CD4-positive, alpha-beta T cell treated with Interleukin-6 at 100 ng/mL for 8 hours (primary cell): ENCODE measurements at regions not wholly inside any gene's neighbourhood (a gene's known extent, or its start where the extent isn't known, plus 50 kb on each side); places are given as distances from the start of the nearest gene placed in this dataset.
"Not testable (repeated sequence)": the region's sequence is repeated elsewhere in the genome, so short reads cannot be mapped to it uniquely, and the experiment has no call there.

Source experiments
- DNase-seq: peaks from one replicate; pipeline ENCODE4 v3.0.0-alpha.2; 2020; ENCODE audit warnings: mixed read lengths, low spot score

DNA sequence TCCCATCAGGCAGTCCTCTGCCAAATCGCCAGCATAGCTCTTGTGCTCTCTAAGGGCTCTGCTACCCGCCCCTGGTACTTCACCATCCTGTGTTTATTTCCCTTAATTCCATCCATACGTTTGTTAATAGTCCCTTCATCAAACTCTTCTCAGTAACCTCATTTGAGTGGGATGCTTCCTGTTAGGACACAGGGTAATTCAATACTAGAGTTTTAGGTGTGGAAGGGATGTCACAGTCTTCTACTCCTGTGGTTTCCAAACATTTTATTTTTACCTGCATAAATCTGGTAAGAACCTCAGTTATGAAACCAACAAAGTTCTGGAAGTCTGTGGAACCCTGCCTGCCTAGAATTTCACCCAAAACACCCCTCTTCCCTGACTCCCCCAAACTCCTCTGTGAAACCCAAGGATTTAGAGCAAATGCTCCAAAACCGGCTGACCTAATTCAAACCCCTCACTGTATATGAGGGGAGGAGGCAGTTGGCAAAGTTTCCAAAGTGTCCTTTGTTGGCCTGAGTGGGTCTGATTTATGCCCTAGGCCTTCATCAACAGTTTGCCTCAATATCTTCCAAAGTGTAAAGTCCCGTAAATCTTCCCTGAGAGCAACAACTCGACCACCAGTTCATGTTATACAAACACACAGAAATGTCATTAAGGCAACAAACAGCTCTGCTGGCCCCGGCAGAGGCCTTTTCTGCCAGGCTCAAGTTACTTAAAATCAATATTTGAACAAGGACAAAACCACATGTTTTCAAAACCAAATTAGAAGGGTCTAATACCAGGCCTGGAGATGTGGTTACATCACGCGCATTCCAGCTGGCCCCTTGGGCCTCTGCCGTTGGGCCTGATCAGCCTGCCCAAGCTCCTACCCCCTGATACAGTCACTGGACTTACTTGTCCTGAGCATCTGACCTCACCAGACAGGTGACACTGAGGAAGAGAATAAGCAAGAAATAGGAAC, 82.4 kb upstream of the FGGY start:
- no peak for DNase-seq

DNA sequence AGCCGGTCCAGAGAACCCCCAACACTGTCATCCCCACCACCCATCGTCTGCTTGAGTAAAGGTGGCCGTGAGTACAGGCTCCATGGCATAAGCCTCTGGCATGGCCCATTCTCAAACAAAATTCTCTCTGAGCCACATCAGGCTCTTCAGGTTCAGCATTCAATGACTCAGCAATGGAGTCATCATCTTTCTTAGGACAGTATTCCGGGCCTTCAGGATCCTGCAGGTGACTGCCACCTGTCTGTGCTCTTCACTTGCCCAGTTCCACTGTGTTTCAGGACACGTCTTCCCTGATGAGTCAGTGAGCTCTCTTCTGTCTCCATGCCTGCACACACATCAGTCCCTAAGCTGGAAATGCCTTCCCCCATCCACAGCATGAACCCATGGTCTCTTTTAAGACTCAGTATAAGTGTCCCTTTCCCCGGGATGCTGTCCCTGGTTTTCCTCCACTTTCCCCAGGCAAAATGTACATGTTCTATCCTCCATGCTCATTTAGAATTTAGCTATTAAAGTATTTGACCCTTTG, 81.1 kb upstream of the FGGY start:
- DNase-seq: no peak

DNA sequence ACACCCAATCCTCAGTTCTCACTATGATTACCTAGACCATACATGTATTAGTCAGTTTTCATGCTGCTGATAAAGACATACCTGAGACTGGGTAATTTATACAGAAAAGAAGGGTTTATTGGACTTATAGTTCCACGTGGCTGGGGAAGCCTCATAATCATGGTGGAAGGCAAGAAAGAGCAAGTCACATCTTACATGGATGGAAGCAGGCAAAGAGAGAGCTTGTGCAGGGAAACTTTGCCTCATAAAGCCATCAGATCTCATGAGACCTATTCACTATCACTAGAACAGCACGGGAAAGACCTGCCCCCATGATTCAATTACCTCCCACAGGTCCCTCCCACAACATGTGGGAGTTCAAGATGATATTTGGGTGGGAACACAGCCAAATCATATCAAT, 79.5 kb upstream of the FGGY start:
- not testable (repeated sequence) for DNase-seq

GRCh38 chr1:59218521-59219236, 78.2 kb upstream of the FGGY start:
- no peak for DNase-seq

DNA sequence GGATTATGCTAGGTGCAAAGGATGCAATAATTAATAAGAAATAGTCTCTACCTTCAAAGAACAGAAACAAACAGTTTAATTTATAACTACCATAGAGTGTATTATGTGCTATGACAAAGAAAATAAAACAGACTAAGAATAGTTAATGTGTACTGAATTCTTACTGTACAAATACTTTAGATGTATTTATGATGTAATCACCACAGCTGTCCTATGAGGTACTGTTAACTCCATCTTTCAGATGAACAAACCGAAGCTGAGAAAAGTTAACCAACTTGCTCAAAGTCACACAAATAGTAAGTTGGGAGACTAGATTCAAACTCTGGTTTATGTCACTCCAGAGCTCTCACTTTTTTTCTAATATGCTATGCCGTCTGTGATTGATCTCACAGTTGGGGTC, 77.0 kb upstream of the FGGY start:
- no peak for DNase-seq

DNA sequence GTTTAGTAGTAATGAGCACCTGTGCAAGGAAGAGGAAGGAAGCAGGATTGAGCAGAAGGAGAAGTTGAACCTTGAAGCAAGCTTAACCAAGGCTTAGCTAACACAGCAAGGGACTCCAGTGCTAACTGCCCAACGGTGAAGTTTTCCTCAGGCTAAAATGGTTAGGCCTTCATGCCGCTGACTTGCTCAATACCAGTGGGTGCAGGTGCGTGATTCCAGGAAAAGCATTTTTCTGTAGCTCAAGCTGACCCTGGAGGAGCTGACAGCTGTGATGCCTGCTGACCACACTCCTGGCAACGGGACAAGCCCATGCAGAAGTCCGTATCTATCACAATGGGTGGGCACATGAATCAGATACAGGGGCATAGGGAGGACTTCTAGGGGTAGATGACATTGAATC, 76.5 kb upstream of the FGGY start:
- DNase-seq: no peak

DNA sequence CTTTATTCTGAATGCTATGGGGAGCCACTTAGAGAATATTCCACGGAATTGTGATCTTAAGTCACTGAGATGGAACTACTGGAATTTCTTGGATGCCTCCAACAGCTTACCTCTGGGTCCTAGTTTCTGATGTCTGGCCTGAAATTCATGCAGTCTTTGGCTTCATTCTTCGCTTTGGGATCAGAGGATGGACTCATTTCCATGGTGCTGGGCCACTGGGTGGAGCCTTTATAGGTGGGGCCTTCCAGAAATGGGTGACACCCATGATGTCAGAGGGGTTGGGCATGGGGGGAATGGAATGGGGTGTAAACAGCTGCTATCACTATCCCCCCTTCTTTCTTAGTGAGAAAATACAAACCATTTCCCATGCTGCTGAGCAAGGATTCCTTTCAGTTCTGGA, 73.7 kb upstream of the FGGY start:
- no peak for DNase-seq

GRCh38 chr1:59223989-59224634, 72.8 kb upstream of the FGGY start:
- DNase-seq: no peak

DNA sequence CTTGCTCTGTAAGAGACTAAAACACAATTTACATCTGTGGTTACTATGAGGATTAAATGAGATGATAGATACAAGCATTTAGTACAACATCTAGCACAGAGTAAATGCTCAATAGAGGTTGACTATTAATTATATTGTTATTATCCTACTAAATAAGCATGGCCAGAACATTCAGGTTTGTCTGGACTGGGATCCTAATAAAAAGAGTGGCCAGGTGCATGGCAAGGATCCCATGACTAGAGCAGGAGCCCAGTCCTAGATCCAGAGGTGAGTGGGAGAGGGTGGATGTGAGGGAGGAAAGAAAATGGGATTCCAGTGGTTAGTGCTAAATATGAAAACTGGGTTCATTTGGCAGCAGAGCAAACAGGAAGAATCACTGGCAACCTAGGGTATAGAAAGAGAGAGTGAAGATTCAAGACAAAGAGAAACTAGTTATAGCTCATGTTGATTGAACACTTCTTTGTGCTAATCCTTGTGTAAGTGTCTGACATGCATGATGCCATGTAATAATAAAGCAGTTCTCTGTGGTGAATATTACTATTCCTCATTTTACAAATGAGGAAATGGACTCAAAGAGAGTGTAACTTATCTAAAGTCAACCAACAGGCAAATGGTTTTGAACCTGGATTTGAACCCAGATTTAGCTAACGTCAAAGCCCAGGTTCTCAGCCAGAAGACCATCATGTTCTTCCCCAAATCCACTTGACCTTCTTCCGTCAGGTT, 71.1 kb upstream of the FGGY start:
- no peak for DNase-seq

GRCh38 chr1:59229138-59229537, 67.8 kb upstream of the FGGY start:
- no peak for DNase-seq

DNA sequence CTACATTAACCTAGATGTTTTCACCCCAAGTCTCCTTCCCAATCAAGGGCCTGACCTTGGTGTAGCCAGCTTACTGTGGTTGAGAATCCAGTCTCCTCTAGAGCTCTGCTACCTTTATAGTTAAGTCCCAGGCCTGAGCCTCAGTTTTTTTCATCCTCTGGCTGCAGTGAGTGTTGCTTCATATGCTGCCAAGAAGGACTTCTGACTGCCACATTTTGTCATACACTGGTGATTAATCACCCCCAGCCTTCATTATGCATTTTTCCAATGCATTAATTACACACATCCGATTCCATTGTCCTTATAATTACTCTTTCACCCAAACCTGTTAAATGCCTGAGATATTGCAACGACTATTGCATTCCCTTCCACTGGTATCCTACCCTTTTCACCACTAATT, 66.3 kb upstream of the FGGY start:
- no peak for DNase-seq

GRCh38 chr1:59232216-59232615, 64.7 kb upstream of the FGGY start:
- no peak for DNase-seq

DNA sequence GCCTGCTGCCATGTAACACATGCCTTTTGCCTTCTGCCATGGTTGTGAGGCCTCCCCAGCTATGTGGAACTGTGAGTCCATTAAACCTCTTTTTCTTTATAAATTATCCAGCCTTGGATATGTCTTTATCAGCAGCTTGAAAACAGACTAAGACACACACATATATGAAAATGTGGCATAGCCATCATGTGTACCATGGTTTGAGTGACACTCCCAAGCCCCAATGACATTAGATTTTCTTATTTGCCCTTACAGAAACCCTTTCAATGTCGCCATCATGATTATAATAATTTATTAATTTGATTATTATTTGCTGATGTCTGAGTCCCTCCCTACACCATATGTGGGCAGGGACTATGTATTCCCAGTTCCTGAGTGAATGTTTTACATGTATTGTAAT, 63.5 kb upstream of the FGGY start:
- DNase-seq: no peak

GRCh38 chr1:59236721-59237545, 60.0 kb upstream of the FGGY start:
- DNase-seq: no peak

DNA sequence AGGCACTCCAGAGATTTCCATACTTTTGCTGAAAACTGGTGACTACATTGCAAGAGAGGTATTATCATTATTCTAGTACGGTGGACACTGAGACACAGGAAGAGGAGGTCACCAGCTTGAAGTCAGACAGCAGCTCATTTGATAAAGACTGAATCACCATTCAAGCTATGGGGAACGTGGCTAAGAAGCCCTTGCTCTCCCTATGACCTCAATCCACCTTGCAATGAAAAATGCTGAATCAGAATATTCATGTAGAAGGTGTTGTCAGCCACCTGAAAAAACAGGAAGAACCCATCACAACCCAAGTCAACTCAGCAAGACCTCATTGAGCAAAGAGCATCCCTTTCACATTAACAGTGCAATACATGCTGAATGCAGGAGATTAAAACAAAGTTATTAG, 59.0 kb upstream of the FGGY start:
- DNase-seq: no peak

DNA sequence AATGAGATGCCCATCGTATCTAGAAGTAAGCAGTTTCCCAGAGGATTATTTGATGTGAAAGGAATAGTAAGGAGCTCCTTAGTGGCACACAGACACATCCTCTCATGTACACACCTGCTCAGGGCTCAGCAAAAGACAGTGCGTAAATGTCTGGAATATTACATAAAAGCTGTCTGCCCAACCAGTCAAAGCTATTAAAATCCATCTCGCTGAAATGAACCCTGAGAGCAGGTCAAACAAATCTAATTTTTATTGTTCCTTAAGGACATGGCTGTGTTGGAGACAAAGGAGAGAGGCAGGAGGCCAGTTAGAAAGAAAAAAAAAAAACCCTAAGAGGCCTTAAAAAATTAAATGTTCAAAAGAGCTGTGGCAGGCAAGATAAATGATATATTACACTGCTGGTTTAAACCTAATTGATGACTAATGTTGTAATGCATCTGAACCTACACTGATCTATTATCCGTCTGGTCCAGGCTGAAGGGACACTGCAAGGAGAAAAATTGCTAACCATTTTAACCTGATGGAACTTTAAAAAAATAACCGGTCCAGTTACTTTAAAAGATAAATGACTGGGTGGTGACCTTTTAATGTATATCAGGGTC, 58.5 kb upstream of the FGGY start:
- no peak for DNase-seq

GRCh38 chr1:59238993-59239392, 57.9 kb upstream of the FGGY start:
- DNase-seq: no peak

GRCh38 chr1:59241909-59242308, 55.0 kb upstream of the FGGY start:
- DNase-seq: no peak

DNA sequence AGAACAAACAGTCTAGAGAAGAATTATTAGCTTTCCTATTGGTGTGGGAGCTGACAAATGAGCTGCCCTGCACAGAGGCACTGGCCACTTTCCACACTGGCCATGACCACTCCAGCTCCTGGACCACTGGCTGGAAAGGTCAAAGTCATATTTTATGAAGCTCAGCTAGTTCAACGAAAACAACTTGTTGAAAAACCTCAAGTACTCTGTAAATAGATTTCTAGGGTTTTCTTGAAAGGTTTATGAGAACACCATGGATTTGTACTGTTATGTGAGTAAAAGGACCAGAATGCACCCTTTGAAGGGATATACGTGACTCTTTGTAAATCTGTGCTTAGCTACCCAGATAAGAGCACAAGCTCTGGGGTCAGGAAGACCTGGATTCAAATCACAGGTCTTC, 54.5 kb upstream of the FGGY start:
- no peak for DNase-seq

GRCh38 chr1:59243550-59243949, 53.3 kb upstream of the FGGY start:
- DNase-seq: no peak

GRCh38 chr1:59243978-59244377, 52.9 kb upstream of the FGGY start:
- no peak for DNase-seq
